ENCODE measurements at regions not wholly inside any gene's neighbourhood (a gene's known extent, or its start where the extent isn't known, plus 50 kb on each side); places are given as distances from the start of the nearest gene placed in this dataset.

GRCh38 chr2:76639171-76639680 lies 883.0 kb downstream of the LRRTM4 start:
- no peak for ATAC-seq (ENCODE audit: low FRiP score)

DNA sequence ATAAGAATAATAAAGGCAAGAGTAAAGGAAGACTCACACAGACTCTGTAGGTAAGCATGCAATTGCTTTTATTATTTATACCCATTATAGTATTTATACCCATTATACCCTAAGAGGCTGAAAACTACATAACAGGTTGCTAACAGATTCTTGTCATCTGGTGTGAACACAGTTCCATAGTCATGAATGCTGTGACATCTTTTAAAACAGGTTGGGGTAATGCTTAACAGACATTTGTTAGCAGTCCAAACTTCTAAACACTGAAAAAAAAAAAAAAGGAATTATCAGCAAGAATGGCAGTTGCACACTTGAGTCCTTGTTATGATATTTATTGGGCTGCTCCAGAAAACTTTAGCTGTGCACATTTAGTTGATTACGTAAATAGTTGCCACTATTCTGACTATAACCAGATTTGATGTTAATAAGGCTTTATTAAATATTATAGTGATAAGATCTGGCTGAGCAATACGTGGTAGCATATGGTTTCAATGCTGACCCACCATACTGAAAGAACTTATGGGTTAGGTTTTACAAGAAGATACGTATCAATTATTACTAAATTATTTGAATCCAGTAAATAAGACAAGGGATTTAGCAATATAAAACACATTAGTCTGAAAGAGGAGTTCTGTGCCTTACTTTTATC lies 888.8 kb downstream of the LRRTM4 start:
- TF ChIP-seq, protein P1, sequence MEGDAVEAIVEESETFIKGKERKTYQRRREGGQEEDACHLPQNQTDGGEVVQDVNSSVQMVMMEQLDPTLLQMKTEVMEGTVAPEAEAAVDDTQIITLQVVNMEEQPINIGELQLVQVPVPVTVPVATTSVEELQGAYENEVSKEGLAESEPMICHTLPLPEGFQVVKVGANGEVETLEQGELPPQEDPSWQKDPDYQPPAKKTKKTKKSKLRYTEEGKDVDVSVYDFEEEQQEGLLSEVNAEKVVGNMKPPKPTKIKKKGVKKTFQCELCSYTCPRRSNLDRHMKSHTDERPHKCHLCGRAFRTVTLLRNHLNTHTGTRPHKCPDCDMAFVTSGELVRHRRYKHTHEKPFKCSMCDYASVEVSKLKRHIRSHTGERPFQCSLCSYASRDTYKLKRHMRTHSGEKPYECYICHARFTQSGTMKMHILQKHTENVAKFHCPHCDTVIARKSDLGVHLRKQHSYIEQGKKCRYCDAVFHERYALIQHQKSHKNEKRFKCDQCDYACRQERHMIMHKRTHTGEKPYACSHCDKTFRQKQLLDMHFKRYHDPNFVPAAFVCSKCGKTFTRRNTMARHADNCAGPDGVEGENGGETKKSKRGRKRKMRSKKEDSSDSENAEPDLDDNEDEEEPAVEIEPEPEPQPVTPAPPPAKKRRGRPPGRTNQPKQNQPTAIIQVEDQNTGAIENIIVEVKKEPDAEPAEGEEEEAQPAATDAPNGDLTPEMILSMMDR (IDR thresholded peaks at IDR 0.05), result no peak
- DNase-seq (ENCODE audit: low spot score), result no peak
- ATAC-seq (ENCODE audit: low FRiP score), result no peak

More at GRCh38 chr2:76639171-76639680, 883.0 kb downstream of the LRRTM4 start:
- TF ChIP-seq, protein P1 (IDR thresholded peaks at IDR 0.05), result no peak
- no peak for DNase-seq (ENCODE audit: low spot score)

DNA sequence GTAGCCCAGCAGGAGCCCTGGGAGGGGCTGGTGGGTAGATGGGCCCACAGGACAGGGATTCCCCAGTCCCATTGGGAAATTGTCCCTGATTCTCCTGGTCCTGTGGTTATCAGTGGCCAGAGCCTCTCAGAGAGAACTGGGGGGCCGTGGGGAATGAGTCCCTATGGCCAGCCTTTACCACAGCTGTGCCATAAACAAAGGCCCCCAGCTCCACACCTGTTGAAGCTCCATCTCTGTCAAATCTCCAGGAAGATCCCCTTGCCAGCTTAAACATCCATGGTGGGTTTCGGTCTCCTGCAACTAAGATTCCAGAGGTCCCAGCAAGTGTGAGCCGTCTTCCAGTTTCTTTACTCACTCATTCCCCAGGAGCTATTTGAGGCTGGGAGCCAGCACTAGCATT lies 897.1 kb downstream of the LRRTM4 start:
- TF ChIP-seq, protein P1 (IDR thresholded peaks at IDR 0.05), result no peak
- DNase-seq (ENCODE audit: low spot score), result no peak
- ATAC-seq (ENCODE audit: low FRiP score), result no peak

GRCh38 chr2:76613330-76613729 lies 902.6 kb upstream of the GCFC2 start:
- ATAC-seq (ENCODE audit: low FRiP score), result no peak
- TF ChIP-seq, protein P1 (IDR thresholded peaks at IDR 0.05), result no peak
- DNase-seq (ENCODE audit: low spot score), result no peak

GRCh38 chr2:76612764-76613163 lies 902.0 kb upstream of the GCFC2 start:
- no peak for ATAC-seq (ENCODE audit: low FRiP score)
- no peak for DNase-seq (ENCODE audit: low spot score)
- TF ChIP-seq, protein P1 (IDR thresholded peaks at IDR 0.05), result no peak

- ATAC-seq (ENCODE audit: low FRiP score) (no peak), DNase-seq (ENCODE audit: low spot score) (no peak)
- TF ChIP-seq, protein P1 (IDR thresholded peaks at IDR 0.05), result no peak
These were observed 899.7 kb upstream of the GCFC2 start for GRCh38 chr2:76610451-76610850.

GRCh38 chr2:76599732-76600368 lies 889.1 kb upstream of the GCFC2 start:
- no peak for DNase-seq (ENCODE audit: low spot score)
- ATAC-seq (ENCODE audit: low FRiP score), result peak; percentile 51
- TF ChIP-seq, protein P1 (IDR thresholded peaks at IDR 0.05), result no peak

Measured in omental fat pad (tissue), 3 donors.